Pons (tissue), 1 donor: ENCODE measurements at regions not wholly inside any gene's neighbourhood (a gene's known extent, or its start where the extent isn't known, plus 50 kb on each side); places are given as distances from the start of the nearest gene placed in this dataset.

Experiments used
- DNase-seq: peaks from one replicate; pipeline ENCODE4 v3.0.0-alpha.2; 2016; ENCODE audit warnings: low spot score

GRCh38 chr2:184534986-184535385 lies 63.3 kb upstream of the ZNF804A start:
- no peak for DNase-seq

DNA sequence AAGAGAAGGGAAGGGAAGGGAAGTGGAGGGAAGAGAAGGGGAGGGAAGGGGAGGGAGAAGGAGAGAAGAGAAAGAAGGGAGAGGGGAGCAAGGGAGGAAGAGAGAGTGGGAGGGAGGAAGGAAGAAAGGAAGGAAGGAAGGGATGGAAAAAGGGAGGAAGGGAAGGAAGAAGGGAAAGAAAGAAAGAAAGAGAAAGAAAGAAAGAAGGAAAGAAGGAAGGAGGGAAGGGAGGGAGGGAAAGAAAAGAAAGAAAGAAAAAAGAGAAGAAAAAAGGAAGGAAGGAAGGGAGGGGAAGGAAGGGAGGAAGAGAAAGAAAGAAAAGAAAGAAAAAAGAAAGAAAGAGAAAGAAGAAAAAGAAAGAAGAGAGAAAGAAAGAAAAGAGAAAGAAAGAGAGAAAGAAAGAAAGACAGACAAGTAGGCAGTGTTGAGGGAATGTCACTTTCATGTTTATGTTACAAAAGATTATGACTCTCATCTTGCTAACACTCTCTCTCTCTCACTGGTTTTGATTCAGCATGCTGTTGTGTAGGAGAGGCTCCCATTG lies 58.0 kb upstream of the ZNF804A start:
- no peak for DNase-seq

GRCh38 chr2:184541591-184541990 lies 56.7 kb upstream of the ZNF804A start:
- no peak for DNase-seq

DNA sequence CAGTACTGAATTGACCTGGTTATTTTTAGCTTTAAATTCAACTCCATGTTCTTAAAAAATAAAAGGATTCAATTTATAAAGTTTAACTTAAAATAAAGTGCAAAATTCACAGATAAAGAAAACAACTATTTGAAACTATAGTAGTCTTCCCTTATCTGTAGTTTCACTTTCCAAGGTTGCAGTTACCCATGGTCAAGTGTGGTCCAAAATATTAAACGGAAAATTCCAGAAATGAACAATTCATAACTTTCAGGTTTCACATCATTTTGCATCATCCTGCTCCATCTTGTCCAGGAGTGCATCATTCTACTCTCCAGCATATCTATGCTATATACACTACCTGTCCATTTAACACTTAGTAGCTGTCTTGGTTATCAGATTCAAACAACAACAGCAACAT lies 54.5 kb upstream of the ZNF804A start:
- DNase-seq = no peak
